ENCODE measurements at regions not wholly inside any gene's neighbourhood (a gene's known extent, or its start where the extent isn't known, plus 50 kb on each side); places are given as distances from the start of the nearest gene placed in this dataset.
A peak's percentile ranks its signal among the peaks of the same experiment; 100 is the strongest.

- DNase-seq = no peak
These were observed 161.1 kb upstream of the BCL6 start for GRCh38 chr3:187906416-187906815.

DNA sequence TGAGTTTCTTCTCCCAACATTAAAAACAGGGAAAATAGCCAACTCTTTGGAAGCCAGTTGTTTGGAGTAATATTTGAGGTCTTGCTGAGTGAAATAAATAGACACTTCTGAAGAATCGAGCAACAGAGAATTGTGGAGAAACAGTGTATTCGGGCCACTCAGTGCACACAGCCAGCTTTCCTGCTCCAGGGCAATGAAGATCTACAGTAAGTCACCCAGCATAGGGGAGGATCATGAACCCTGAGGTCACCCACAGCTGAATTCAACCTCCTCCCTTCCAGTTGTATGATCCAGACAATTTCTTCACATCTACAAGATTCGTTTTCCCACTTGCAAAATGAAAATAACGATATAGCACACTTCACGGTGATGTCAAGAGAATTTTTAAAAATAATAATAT lies 161.7 kb upstream of the BCL6 start:
- no peak for DNase-seq

DNA sequence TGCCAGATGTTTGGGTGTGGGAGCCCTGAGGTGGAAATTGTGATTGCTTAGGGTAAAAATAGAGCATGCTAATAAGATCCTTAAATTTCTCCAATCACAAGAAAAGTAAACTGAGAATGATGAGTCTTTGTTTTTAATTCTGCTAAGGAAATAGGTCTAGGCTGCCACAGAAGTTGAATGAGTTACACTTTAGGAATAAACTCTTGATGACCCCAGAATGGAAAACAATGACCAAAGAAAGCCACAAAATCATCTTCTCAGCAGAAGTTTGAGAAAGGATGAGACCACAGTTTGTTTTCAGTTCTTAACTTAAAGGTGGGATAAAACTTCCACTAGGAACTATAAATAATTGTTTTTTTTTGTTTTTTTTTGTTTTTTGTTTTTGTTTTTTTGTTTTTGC lies 164.6 kb upstream of the BCL6 start:
- DNase-seq = no peak

DNA sequence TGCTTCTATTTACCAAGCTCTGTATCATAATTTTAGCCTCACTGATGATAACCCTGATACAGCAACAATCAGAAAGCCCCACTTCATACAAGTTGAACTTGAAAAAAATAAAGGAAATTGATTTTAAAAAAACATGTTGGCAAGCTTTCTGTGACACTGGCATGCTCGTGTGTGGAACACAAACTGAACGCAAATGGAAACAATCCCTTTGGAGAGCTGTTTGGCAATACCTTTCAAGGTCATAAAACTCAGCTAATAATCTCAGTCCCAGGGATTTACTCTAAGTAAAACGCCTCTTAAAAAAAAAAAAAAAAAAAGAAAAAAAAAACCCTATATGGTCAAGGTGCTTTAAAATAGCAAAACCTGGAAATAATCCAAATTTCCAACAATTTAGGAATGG lies 166.7 kb upstream of the BCL6 start:
- DNase-seq = no peak

DNA sequence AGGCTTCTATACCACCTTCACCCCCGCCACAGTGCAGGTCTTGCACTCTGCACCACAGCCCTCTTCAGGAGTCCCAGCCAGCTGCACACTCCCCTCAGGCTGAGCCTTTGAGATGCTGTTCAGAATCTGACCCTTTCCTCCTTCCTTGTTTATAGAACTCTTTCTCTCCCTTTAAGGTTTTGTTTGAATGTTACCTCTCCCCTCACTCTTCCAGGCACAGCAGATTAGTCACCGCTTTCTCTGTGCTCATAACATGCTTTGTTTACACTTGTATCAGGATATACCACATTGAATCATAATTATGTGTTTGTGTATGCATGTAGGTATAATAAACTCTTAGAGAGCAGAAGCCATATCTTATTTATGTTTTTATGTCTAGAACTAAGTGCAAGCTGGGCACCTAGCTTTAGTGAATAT lies 168.4 kb upstream of the BCL6 start:
- DNase-seq = no peak

DNA sequence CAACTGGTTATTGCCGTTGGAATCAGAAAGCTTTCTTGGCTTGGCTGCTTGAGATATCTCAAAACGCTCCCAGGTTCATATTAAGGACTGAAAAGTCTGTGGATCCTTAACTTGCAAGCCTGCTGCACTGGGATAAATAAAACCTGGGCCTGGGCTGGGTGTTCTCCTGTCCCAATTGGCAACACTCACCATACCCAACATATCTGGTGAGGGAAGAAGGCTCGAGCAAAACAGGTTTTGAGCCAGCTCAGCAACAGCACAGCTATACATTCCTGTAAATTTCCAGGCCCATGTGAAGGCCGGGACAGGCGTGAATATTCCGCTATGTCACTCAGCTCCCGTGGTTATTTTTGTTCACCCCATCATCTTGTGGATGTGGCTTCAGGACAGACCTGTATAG lies 169.0 kb upstream of the BCL6 start:
- DNase-seq = no peak

- no peak for DNase-seq
These were observed 170.8 kb upstream of the BCL6 start for GRCh38 chr3:187916072-187916471.

- DNase-seq = no peak
These were observed 172.9 kb upstream of the BCL6 start for GRCh38 chr3:187918081-187918644.

DNA sequence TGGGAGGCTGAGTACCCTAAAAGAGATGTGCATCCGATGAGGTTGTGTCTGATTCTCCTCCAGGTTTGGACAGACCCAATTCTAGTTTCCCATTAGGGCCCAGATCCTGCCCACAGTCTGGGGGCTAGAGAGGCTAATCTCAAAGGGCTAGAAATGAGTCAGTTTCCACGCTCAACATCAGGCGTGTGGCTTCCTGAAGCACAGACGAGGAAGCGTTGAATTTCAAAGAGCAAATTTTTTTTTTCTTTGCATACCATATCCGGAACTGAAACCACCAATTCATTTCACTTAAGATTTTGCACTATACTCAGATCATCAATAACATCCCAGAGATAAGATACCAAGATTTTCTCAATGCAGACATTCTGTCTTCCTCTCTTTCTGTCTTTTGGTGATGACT lies 173.8 kb upstream of the BCL6 start:
- DNase-seq = peak; percentile 57 to 71

GRCh38 chr3:187919544-187919943 lies 174.3 kb upstream of the BCL6 start:
- peak in 1 of 2 donors; percentile 27 for DNase-seq

DNA sequence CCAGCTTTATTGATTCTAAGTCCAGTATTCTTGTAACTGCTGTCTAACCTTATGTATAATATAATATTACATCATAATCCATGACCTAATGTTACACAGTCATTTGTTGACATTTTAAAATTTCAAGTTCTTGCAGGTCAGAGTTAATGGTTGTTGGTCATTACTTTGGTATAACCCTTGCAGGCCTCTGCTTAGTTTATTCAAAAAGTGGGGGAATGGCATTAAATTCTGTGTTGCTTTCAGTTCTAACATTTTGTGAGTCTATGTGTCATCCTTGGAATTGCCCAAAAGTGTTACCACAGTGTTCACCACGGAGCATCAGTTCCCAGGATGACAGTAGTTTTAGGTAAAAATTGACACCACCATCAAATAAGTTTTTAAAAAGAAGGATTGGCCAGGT lies 174.8 kb upstream of the BCL6 start:
- no peak for DNase-seq

DNA sequence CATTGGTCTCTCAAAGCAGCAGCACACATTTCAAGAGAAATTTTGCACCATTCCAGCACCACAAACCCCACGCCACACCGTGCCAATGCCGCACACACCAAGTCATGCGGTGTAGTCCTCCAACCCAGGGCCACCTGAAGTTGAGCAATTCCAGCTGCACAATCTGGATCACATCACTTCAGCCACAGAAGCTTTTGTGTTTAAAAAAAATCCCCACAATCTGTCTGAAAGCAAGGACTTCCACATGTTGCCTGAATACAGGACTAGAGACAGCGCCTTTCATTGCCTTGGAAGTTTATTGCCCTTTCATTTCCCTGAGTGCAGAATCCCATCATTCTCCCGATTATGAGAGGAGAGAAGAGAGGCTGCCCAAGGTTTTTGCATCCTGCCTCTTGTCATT lies 175.6 kb upstream of the BCL6 start:
- DNase-seq = no peak

DNA sequence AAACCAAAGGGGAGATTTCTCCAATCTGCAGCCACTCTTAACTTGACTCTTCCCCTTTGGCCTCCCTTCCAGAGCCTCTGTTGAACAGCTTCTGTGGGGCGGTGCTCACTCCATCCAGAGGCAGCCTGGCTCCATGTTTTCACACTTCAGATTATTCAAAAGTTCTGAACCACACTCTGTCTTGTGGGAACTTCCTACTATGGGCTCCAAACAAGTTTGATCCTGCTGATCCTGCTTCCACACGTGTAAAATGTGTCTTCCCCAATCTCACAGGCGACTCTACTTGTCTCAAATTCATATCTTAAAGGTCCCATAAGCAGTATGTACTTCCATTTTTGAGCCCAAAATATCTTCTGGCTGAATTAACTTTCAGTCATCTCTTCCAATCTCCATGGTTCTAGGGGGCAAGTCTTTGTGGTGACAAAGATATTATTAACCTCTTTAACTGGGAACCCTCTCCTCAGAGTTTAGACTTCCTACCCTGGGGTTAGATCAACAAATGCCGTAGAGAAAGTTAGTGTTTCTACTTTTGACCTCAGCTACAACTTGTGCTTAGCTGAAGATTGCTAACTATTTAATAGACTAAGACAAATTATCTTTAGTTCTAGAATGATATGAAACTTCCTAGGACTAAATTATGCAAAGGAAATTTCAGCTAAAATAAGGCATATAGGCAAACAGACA lies 176.3 kb upstream of the BCL6 start:
- no peak for DNase-seq

DNA sequence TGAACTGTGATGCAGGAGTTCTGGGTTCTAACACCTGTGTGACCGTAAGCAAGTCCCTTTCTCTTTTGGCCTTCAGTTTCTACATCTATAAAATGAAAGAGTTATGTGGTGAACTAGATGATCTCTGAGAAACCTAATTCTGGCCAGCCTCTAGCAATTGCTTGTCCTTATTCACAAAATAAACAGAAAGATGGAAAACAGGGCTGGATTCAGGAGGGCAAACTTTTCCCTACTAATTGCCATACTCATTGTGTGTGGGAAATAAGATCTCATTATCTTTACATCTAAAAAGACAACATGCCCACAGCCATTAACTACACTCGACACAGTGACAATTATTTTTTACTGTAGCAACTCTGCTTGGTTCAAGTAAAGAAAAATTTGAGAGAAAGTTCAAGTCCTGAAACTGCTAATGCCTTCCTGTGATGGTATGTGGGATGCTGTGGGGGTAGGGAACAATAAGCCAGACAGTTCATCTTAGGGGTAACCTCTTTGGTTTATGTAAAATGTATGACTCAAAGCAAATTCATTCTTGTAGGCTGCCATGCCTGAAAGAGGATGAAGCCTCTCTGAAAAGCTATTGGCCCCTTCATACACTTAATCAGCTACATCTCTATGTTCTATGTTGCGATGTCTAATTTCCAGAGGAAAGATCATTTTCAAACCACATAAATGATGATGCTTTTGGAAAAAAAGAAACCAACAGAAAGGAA lies 177.6 kb upstream of the BCL6 start:
- no peak for DNase-seq

DNA sequence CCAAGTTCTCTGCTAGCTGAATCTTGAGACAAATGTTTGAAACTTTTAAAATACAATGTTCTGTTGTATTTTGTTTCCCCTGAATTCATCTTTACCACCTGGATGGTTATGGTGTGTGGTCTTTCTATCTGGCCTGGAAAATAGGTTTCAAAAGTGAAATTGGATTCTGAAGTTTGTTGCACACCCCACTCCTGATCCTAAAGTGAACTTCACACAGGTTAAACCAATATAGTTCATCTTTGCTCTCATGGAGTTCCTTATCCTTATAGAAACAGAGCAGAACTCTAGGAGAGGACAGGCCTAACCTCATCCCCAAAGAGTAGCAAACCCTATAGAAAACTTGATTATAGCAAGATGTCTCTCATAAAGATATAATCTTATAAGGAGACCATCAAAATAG lies 179.4 kb upstream of the BCL6 start:
- no peak for DNase-seq

DNA sequence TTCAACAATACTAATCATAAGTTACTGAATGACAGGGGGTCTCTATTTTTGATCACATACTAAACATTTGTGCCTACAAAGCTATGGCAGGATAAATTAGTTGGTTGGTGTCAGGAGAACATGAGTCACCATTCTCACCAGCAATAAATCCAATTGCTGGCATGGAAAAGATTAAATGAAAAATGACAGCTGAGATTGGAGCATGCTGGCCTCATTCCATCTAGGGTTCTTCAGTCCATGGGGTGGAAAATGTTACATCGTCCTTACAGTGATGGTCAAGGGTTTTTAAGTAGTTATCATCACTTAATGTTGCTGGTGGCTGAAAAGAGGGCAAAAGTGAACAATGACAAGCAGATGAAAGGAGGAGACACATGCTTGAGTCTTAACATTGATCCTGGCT lies 180.1 kb upstream of the BCL6 start:
- DNase-seq = no peak

- no peak for DNase-seq
These were observed 181.4 kb upstream of the BCL6 start for GRCh38 chr3:187926620-187927019.

GRCh38 chr3:187927565-187927964 lies 182.3 kb upstream of the BCL6 start:
- DNase-seq = no peak

- DNase-seq = no peak
These were observed 184.0 kb upstream of the BCL6 start for GRCh38 chr3:187929112-187929816.

- no peak for DNase-seq
These were observed 184.8 kb upstream of the BCL6 start for GRCh38 chr3:187930021-187930420.

DNA sequence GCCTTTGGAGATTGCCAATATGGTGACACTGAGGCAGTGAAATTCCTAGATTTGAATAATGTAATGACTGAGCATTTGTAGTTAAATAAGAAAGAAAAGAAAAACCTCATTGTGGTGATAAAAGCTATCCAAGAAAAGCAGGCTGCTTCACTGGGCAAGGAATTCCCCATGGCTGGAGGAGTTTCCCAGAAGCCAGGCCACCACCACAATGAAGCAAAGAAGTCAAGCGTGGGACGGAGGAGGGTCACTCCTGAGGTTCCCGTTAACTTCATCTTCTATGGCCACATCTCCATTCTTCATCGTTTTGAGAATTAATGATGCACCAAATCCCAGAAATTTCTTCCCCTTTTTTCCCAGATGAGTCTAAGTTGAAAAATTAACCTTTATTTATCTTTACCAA lies 185.8 kb upstream of the BCL6 start:
- DNase-seq = no peak

GRCh38 chr3:187931770-187932278 lies 186.6 kb upstream of the BCL6 start:
- DNase-seq = no peak

- DNase-seq = no peak
These were observed 187.3 kb upstream of the BCL6 start for GRCh38 chr3:187932530-187932929.
